ENCODE measurements at regions not wholly inside any gene's neighbourhood (a gene's known extent, or its start where the extent isn't known, plus 50 kb on each side); places are given as distances from the start of the nearest gene placed in this dataset.

DNA sequence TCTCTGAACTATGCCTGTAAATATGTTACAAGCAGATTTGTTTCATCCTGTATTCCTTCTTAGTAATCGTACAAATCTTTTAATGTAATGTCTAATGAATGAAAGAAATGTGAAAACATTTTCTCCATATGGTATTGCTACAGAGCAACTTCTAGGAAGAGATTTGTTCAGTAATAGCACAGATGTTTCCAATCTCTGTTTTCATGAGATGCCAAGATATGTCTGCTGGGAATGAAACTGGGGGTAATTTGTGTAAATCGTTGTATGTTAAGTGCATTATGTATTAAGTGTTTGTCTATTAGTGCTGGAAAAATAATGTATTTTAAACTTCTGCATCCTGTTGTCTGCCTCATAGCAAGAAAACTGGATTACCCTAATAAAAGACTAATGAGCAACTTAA lies 722.2 kb upstream of the EYS start:
- BruUV-seq (replicated peaks): no TSS peak
- no peak for TF ChIP-seq EZH2 (IDR thresholded peaks at IDR 0.05; ENCODE audit: borderline replicate concordance, low read depth, low read length, poor library complexity, severe bottlenecking)
- TF ChIP-seq, protein P1, sequence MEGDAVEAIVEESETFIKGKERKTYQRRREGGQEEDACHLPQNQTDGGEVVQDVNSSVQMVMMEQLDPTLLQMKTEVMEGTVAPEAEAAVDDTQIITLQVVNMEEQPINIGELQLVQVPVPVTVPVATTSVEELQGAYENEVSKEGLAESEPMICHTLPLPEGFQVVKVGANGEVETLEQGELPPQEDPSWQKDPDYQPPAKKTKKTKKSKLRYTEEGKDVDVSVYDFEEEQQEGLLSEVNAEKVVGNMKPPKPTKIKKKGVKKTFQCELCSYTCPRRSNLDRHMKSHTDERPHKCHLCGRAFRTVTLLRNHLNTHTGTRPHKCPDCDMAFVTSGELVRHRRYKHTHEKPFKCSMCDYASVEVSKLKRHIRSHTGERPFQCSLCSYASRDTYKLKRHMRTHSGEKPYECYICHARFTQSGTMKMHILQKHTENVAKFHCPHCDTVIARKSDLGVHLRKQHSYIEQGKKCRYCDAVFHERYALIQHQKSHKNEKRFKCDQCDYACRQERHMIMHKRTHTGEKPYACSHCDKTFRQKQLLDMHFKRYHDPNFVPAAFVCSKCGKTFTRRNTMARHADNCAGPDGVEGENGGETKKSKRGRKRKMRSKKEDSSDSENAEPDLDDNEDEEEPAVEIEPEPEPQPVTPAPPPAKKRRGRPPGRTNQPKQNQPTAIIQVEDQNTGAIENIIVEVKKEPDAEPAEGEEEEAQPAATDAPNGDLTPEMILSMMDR (conservative IDR thresholded peaks at IDR 0.05; ENCODE audit: low read depth, low read length): no peak
- DNase-seq (ENCODE audit: low spot score): peak; percentile 67
- Histone ChIP-seq H3K27me3 (replicated peaks; ENCODE audit: insufficient read depth, low read depth, low read length, poor library complexity) (no peaks in the 10 kb centered on the region), H3K27ac (ENCODE audit: low read depth, low read length, poor library complexity, severe bottlenecking) (no peak overlapping the region), H3K4me3 (ENCODE audit: low read depth, low read length, poor library complexity, severe bottlenecking) (no peak overlapping the region), H3K9me3 (ENCODE audit: low read depth, low read length, poor library complexity, severe bottlenecking) (no peaks in the 10 kb centered on the region), H3K4me1 (ENCODE audit: insufficient read depth, low read length, poor library complexity, severe bottlenecking) (no peaks in the 10 kb centered on the region), H3K36me3 (ENCODE audit: insufficient read depth, low read length, poor library complexity, severe bottlenecking) (no peaks in the 10 kb centered on the region)
- ChIA-PET POLR2A (ENCODE audit: low non-redundant PET) (no interaction called here), CTCF (no interaction called here)
- intact Hi-C loops (cut with micrococcal nuclease; ENCODE audit: unreplicated experiment): loop anchor here (10.0 kb wide), 1 partner anchor 1796 kb away; no protein-coding TSS in a partner anchor

DNA sequence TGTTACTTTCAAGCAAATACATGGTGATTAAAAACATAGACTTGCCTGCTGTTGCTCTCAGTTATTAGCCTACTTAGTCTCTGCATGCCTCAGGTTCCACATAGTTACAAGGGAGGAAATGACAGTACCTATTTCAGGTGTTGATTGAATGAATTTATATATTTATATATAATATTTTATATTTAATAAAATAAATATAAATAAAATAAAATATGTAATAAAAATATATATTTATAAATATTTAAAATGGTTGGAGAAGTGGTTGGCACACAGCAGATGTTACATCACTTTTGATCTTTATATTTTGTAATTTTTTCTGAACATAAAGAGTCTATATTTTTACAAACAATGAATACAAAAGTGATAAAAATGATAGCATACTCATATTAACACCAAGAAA lies 716.0 kb upstream of the EYS start:
- Histone ChIP-seq H3K36me3 (ENCODE audit: insufficient read depth, low read length, poor library complexity, severe bottlenecking) (no peaks in the 10 kb centered on the region), H3K27ac (ENCODE audit: low read depth, low read length, poor library complexity, severe bottlenecking) (no peak overlapping the region), H3K4me3 (ENCODE audit: low read depth, low read length, poor library complexity, severe bottlenecking) (no peak overlapping the region), H3K27me3 (replicated peaks; ENCODE audit: insufficient read depth, low read depth, low read length, poor library complexity) (no peaks in the 10 kb centered on the region), H3K4me1 (ENCODE audit: insufficient read depth, low read length, poor library complexity, severe bottlenecking) (no peaks in the 10 kb centered on the region), H3K9me3 (ENCODE audit: low read depth, low read length, poor library complexity, severe bottlenecking) (no peaks in the 10 kb centered on the region)
- DNase-seq (ENCODE audit: low spot score): no peak
- ChIA-PET POLR2A (ENCODE audit: low non-redundant PET) (no interaction called here), CTCF (no interaction called here)
- intact Hi-C loops (cut with micrococcal nuclease; ENCODE audit: unreplicated experiment): loop anchor here (10.0 kb wide), 1 partner anchor 1802 kb away; no protein-coding TSS in a partner anchor
- TF ChIP-seq, protein P1 (conservative IDR thresholded peaks at IDR 0.05; ENCODE audit: low read depth, low read length): no peak
- no peak for TF ChIP-seq EZH2 (IDR thresholded peaks at IDR 0.05; ENCODE audit: borderline replicate concordance, low read depth, low read length, poor library complexity, severe bottlenecking)
- no TSS peak for BruUV-seq (replicated peaks)

DNA sequence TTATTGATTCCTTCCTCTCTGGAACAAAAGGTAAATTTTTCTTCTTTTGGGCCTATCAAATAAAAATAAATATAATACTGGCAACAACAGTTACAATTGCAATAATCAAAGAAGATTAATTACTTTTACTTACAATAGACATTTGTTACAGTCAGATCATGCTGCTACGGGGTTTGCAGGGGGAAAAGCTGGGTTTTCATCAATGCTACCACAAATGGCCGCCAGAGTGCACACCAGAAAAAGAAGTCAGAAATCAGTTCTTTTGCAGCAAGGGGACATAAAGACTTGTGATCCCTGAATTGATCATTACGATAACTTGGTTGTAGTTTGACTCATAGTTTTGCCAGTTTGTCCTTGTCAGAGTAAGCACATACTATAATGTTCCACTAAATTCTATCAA lies 714.5 kb upstream of the EYS start:
- peak; percentile 53 for DNase-seq (ENCODE audit: low spot score)
- no TSS peak for BruUV-seq (replicated peaks)
- ChIA-PET CTCF (interaction anchor here (0.7 kb wide), 1 partner anchor 75 kb away, joined by 3 read pairs; no protein-coding TSS in a partner anchor), POLR2A (ENCODE audit: low non-redundant PET) (no interaction called here)
- no peaks in the 10 kb centered on the region for H3K36me3 ChIP-seq (ENCODE audit: insufficient read depth, low read length, poor library complexity, severe bottlenecking)
- no peak overlapping the region for H3K4me3 ChIP-seq (ENCODE audit: low read depth, low read length, poor library complexity, severe bottlenecking)
- no peaks in the 10 kb centered on the region for H3K27me3 ChIP-seq (replicated peaks; ENCODE audit: insufficient read depth, low read depth, low read length, poor library complexity)
- no peaks in the 10 kb centered on the region for H3K4me1 ChIP-seq (ENCODE audit: insufficient read depth, low read length, poor library complexity, severe bottlenecking)
- H3K9me3 ChIP-seq (ENCODE audit: low read depth, low read length, poor library complexity, severe bottlenecking): no peaks in the 10 kb centered on the region
- TF ChIP-seq EZH2 (IDR thresholded peaks at IDR 0.05; ENCODE audit: borderline replicate concordance, low read depth, low read length, poor library complexity, severe bottlenecking): no peak
- TF ChIP-seq, protein P1 (conservative IDR thresholded peaks at IDR 0.05; ENCODE audit: low read depth, low read length): peak; percentile 73
- H3K27ac ChIP-seq (ENCODE audit: low read depth, low read length, poor library complexity, severe bottlenecking): no peak overlapping the region
- intact Hi-C loops (cut with micrococcal nuclease; ENCODE audit: unreplicated experiment): loop anchor here (10.0 kb wide), 1 partner anchor 1803 kb away; no protein-coding TSS in a partner anchor

Measured in A673 (cell line).